ENCODE measurements at regions not wholly inside any gene's neighbourhood (a gene's known extent, or its start where the extent isn't known, plus 50 kb on each side); places are given as distances from the start of the nearest gene placed in this dataset.

GRCh38 chr16:80055831-80056230, 455.3 kb upstream of the MAF start:
- POLR2A ChIA-PET = no interaction called here
- ATAC-seq (no peak), DNase-seq (no peak)
- peaks cover 0 to 9% (median 0%) of the 10 kb centered on the region in 5 donors for H3K27me3 Mint-ChIP-seq
- no peak overlapping the region for H3K4me3 Mint-ChIP-seq
- no peaks in the 10 kb centered on the region for H3K4me1 Mint-ChIP-seq
- no peak overlapping the region for H3K27ac Mint-ChIP-seq
- no peaks in the 10 kb centered on the region for H3K9me3 Mint-ChIP-seq
- H3K36me3 Mint-ChIP-seq = no peaks in the 10 kb centered on the region

- H3K4me1 Mint-ChIP-seq = no peaks in the 10 kb centered on the region
- peaks cover 0 to 1% (median 0%) of the 10 kb centered on the region in 9 donors for H3K9me3 Mint-ChIP-seq
- H3K36me3 Mint-ChIP-seq = no peaks in the 10 kb centered on the region
- DNase-seq (no peak), ATAC-seq (no peak)
- POLR2A ChIA-PET = no interaction called here
- H3K4me3 Mint-ChIP-seq = no peak overlapping the region
- peaks cover 0 to 9% (median 0%) of the 10 kb centered on the region in 5 donors for H3K27me3 Mint-ChIP-seq
- no peak overlapping the region for H3K27ac Mint-ChIP-seq
Observed at GRCh38 chr16:80054647-80055046, 454.1 kb upstream of the MAF start.

GRCh38 chr16:80051040-80051439, 450.5 kb upstream of the MAF start:
- Mint-ChIP-seq H3K36me3 (no peaks in the 10 kb centered on the region), H3K4me3 (no peak overlapping the region), H3K27ac (no peak overlapping the region), H3K9me3 (peaks cover 0 to 2% (median 0%) of the 10 kb centered on the region in 9 donors), H3K4me1 (no peaks in the 10 kb centered on the region), H3K27me3 (peaks cover 0 to 9% (median 1%) of the 10 kb centered on the region in 5 donors)
- DNase-seq (no peak), ATAC-seq (no peak)
- POLR2A ChIA-PET = no interaction called here

GRCh38 chr16:80048250-80048649, 447.7 kb upstream of the MAF start:
- POLR2A ChIA-PET = no interaction called here
- ATAC-seq = no peak

GRCh38 chr16:80047842-80048241, 447.3 kb upstream of the MAF start:
- no peak for DNase-seq
- no peak for ATAC-seq
- Mint-ChIP-seq H3K27ac (no peak overlapping the region), H3K9me3 (peaks cover 0 to 2% (median 0%) of the 10 kb centered on the region in 9 donors), H3K27me3 (peaks cover 4 to 15% (median 7%) of the 10 kb centered on the region in 5 donors), H3K4me3 (no peak overlapping the region), H3K4me1 (no peaks in the 10 kb centered on the region), H3K36me3 (no peaks in the 10 kb centered on the region)
- POLR2A ChIA-PET = no interaction called here

More at GRCh38 chr16:80048250-80048649, 447.7 kb upstream of the MAF start:
- peaks cover 2 to 12% (median 5%) of the 10 kb centered on the region in 5 donors for H3K27me3 Mint-ChIP-seq
- H3K36me3 Mint-ChIP-seq = no peaks in the 10 kb centered on the region
- H3K27ac Mint-ChIP-seq = no peak overlapping the region
- DNase-seq = no peak
- H3K4me1 Mint-ChIP-seq = no peaks in the 10 kb centered on the region
- no peak overlapping the region for H3K4me3 Mint-ChIP-seq
- H3K9me3 Mint-ChIP-seq = peaks cover 0 to 2% (median 0%) of the 10 kb centered on the region in 9 donors

GRCh38 chr16:80046848-80047247, 446.3 kb upstream of the MAF start:
- DNase-seq (no peak), ATAC-seq (no peak)
- H3K27ac Mint-ChIP-seq = no peak overlapping the region
- no peak overlapping the region for H3K4me3 Mint-ChIP-seq
- H3K27me3 Mint-ChIP-seq = peaks cover 6 to 21% (median 11%) of the 10 kb centered on the region in 5 donors
- no peaks in the 10 kb centered on the region for H3K4me1 Mint-ChIP-seq
- POLR2A ChIA-PET = no interaction called here
- no peaks in the 10 kb centered on the region for H3K36me3 Mint-ChIP-seq
- H3K9me3 Mint-ChIP-seq = peaks cover 0 to 2% (median 0%) of the 10 kb centered on the region in 9 donors

- Mint-ChIP-seq H3K4me1 (no peaks in the 10 kb centered on the region), H3K9me3 (peaks cover 0 to 2% (median 0%) of the 10 kb centered on the region in 9 donors), H3K27me3 (peaks cover 6 to 21% (median 15%) of the 10 kb centered on the region in 5 donors), H3K4me3 (no peak overlapping the region), H3K36me3 (no peaks in the 10 kb centered on the region), H3K27ac (no peak overlapping the region)
- POLR2A ChIA-PET = no interaction called here
- no peak for ATAC-seq
- DNase-seq = no peak
Observed at GRCh38 chr16:80046261-80046660, 445.7 kb upstream of the MAF start.

GRCh38 chr16:80045861-80046260, 445.3 kb upstream of the MAF start:
- H3K4me1 Mint-ChIP-seq = no peaks in the 10 kb centered on the region
- DNase-seq (no peak), ATAC-seq (no peak)
- H3K9me3 Mint-ChIP-seq = peaks cover 0 to 2% (median 0%) of the 10 kb centered on the region in 9 donors
- peaks cover 6 to 21% (median 15%) of the 10 kb centered on the region in 5 donors for H3K27me3 Mint-ChIP-seq
- no peaks in the 10 kb centered on the region for H3K36me3 Mint-ChIP-seq
- POLR2A ChIA-PET = no interaction called here
- no peak overlapping the region for H3K4me3 Mint-ChIP-seq
- H3K27ac Mint-ChIP-seq = no peak overlapping the region

- DNase-seq (no peak), ATAC-seq (no peak)
- Mint-ChIP-seq H3K9me3 (peaks cover 0 to 4% (median 0%) of the 10 kb centered on the region in 9 donors), H3K36me3 (no peaks in the 10 kb centered on the region), H3K27ac (no peak overlapping the region), H3K27me3 (peaks cover 8 to 22% (median 17%) of the 10 kb centered on the region in 5 donors), H3K4me1 (no peaks in the 10 kb centered on the region), H3K4me3 (no peak overlapping the region)
- POLR2A ChIA-PET = no interaction called here
Observed at GRCh38 chr16:80041410-80041809, 440.9 kb upstream of the MAF start.

- DNase-seq (no peak), ATAC-seq (no peak)
- Mint-ChIP-seq H3K4me1 (no peaks in the 10 kb centered on the region), H3K36me3 (no peaks in the 10 kb centered on the region), H3K27me3 (peaks cover 8 to 22% (median 17%) of the 10 kb centered on the region in 5 donors), H3K4me3 (no peak overlapping the region), H3K27ac (no peak overlapping the region), H3K9me3 (peaks cover 0 to 4% (median 0%) of the 10 kb centered on the region in 9 donors)
- POLR2A ChIA-PET = no interaction called here
Observed at GRCh38 chr16:80040814-80041213, 440.3 kb upstream of the MAF start.

GRCh38 chr16:80040413-80040812, 439.9 kb upstream of the MAF start:
- no peak overlapping the region for H3K27ac Mint-ChIP-seq
- H3K36me3 Mint-ChIP-seq = no peaks in the 10 kb centered on the region
- peaks cover 0 to 4% (median 0%) of the 10 kb centered on the region in 9 donors for H3K9me3 Mint-ChIP-seq
- no peaks in the 10 kb centered on the region for H3K4me1 Mint-ChIP-seq
- H3K4me3 Mint-ChIP-seq = no peak overlapping the region
- DNase-seq = no peak
- H3K27me3 Mint-ChIP-seq = peaks cover 8 to 22% (median 17%) of the 10 kb centered on the region in 5 donors
- POLR2A ChIA-PET = no interaction called here
- ATAC-seq = no peak

GRCh38 chr16:80039777-80040176, 439.2 kb upstream of the MAF start:
- ATAC-seq = no peak
- H3K4me3 Mint-ChIP-seq = no peak overlapping the region
- H3K36me3 Mint-ChIP-seq = no peaks in the 10 kb centered on the region
- H3K4me1 Mint-ChIP-seq = no peaks in the 10 kb centered on the region
- POLR2A ChIA-PET = no interaction called here
- peaks cover 8 to 22% (median 17%) of the 10 kb centered on the region in 5 donors for H3K27me3 Mint-ChIP-seq
- H3K27ac Mint-ChIP-seq = no peak overlapping the region
- peaks cover 0 to 4% (median 0%) of the 10 kb centered on the region in 9 donors for H3K9me3 Mint-ChIP-seq
- DNase-seq = no peak

- Mint-ChIP-seq H3K4me1 (no peaks in the 10 kb centered on the region), H3K4me3 (no peak overlapping the region), H3K9me3 (peaks cover 0 to 7% (median 3%) of the 10 kb centered on the region in 9 donors), H3K36me3 (no peaks in the 10 kb centered on the region), H3K27me3 (peaks cover 6 to 17% (median 11%) of the 10 kb centered on the region in 5 donors), H3K27ac (no peak overlapping the region)
- DNase-seq (no peak), ATAC-seq (no peak)
- POLR2A ChIA-PET = no interaction called here
Observed at GRCh38 chr16:80038566-80038965, 438.0 kb upstream of the MAF start.

- no peak for ATAC-seq
- Mint-ChIP-seq H3K27me3 (peaks cover 0 to 2% (median 0%) of the 10 kb centered on the region in 5 donors), H3K9me3 (peaks cover 0 to 20% (median 6%) of the 10 kb centered on the region in 9 donors), H3K4me1 (no peaks in the 10 kb centered on the region), H3K36me3 (no peaks in the 10 kb centered on the region), H3K4me3 (no peak overlapping the region), H3K27ac (peak overlapping the region in 1 of 10 donors; percentile 38)
- DNase-seq = no peak
- POLR2A ChIA-PET = no interaction called here
Observed at GRCh38 chr16:80034948-80035663, 434.6 kb upstream of the MAF start.

Data from naive thymus-derived CD8-positive, alpha-beta T cell (primary cell).